Endodermal cell (in vitro differentiated cells): ENCODE measurements at regions not wholly inside any gene's neighbourhood (a gene's known extent, or its start where the extent isn't known, plus 50 kb on each side); places are given as distances from the start of the nearest gene placed in this dataset.
"Not testable (repeated sequence)": the region's sequence is repeated elsewhere in the genome, so short reads cannot be mapped to it uniquely, and the experiment has no call there.

ENCODE experiments used
- DNase-seq: peaks from one replicate; pipeline ENCODE4 v3.0.0-alpha.2; 2017
- H3K27ac ChIP-seq: 2 replicates; pipeline ENCODE4 v1.5.1; 2013; ENCODE audit warnings: mild to moderate bottlenecking, low read depth, low read length, moderate library complexity
- H3K27me3 ChIP-seq: 2 replicates; pipeline ENCODE4 v1.6.1; 2013; ENCODE audit warnings: mild to moderate bottlenecking, low read length, moderate library complexity; ENCODE audit not compliant: insufficient read depth, control insufficient read depth, poor library complexity, severe bottlenecking
- H3K36me3 ChIP-seq: 2 replicates; pipeline ENCODE4 v1.7.0; 2013; ENCODE audit warnings: mild to moderate bottlenecking, low read length, moderate library complexity; ENCODE audit not compliant: control insufficient read depth, insufficient read depth
- H3K4me1 ChIP-seq: one replicate; pipeline ENCODE4 v1.7.0; 2013; ENCODE audit warnings: low read length; ENCODE audit not compliant: control insufficient read depth, insufficient read depth
- H3K4me3 ChIP-seq: 2 replicates; pipeline ENCODE4 v1.5.1; 2013; ENCODE audit warnings: mild to moderate bottlenecking, low read length, moderate library complexity
- H3K9ac ChIP-seq: 2 replicates; pipeline ENCODE4 v1.6.1; 2013; ENCODE audit warnings: mild to moderate bottlenecking, low read length, moderate library complexity; ENCODE audit not compliant: poor library complexity, severe bottlenecking; ENCODE audit errors: extremely low read depth
- H3K9me3 ChIP-seq: 2 replicates; pipeline ENCODE4 v1.6.1; 2013; ENCODE audit warnings: mild to moderate bottlenecking, low read length, moderate library complexity; ENCODE audit not compliant: control insufficient read depth
- H3K27ac Mint-ChIP-seq: 2 replicates; pipeline ENCODE4 v1.8.0; 2020; ENCODE audit warnings: mixed read lengths
- H3K27me3 Mint-ChIP-seq: 2 replicates; pipeline ENCODE4 v1.8.0; 2021; ENCODE audit warnings: mild to moderate bottlenecking, mixed read lengths; ENCODE audit not compliant: insufficient read depth
- H3K36me3 Mint-ChIP-seq: 2 replicates; pipeline ENCODE4 v1.8.0; 2020; ENCODE audit warnings: low read depth, mixed read lengths
- H3K4me1 Mint-ChIP-seq: 2 replicates; pipeline ENCODE4 v1.8.0; 2020; ENCODE audit warnings: mixed read lengths
- H3K4me3 Mint-ChIP-seq: 2 replicates; pipeline ENCODE4 v1.8.0; 2020; ENCODE audit warnings: mild to moderate bottlenecking, moderate library complexity, mixed read lengths
- H3K9me3 Mint-ChIP-seq: 2 replicates; pipeline ENCODE4 v1.8.0; 2020; ENCODE audit warnings: mild to moderate bottlenecking, mixed read lengths
- WGBS, 2 experiments: methylation state at CpG; one replicate each; pipeline versions ENCODE4 v1.1.5 to v1.1.7; 2013; ENCODE audit warnings: missing lambda C conversion rate in 2 of 2, mixed read lengths in 1 of 2; ENCODE audit not compliant: insufficient coverage in 1 of 2, insufficient read length in 1 of 2; 5-methylcytosine and 5-hydroxymethylcytosine counted together

- not testable (repeated sequence) for H3K4me3 ChIP-seq, H3K27ac Mint-ChIP-seq, H3K27me3 Mint-ChIP-seq, DNase-seq, H3K27me3 ChIP-seq, H3K9me3 ChIP-seq, H3K36me3 Mint-ChIP-seq, H3K36me3 ChIP-seq, H3K4me1 ChIP-seq, H3K9me3 Mint-ChIP-seq, H3K4me1 Mint-ChIP-seq, H3K4me3 Mint-ChIP-seq, H3K9ac ChIP-seq, H3K27ac ChIP-seq
- WGBS, 2 experiments: 86% methylated on average over 7 of the region's 11 CpGs; no CpG with 5 or more reads in 1 of the 2 experiments
Measured at GRCh38 chr15:21018176-21018575, 152.1 kb upstream of the POTEB2 start.

DNA sequence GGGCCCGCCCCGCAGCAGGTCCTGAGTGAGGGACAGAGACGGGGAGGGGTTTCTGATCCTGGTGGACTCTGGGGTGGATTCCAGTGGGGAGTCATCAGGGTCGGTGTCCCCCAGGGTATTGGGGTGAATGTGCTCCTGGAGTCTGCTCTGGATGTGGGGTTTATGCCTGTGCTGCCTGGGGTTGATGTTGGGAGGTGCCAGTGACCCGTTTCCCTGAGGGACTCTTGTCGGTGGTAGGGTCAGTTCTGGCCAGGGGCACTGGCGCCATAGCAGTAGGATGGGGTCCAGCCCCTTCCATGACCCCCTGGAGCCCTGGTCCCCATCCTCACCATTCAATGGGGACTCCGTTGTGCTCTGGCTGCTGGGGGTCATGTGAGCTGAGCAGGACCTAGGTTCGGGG lies 151.2 kb upstream of the POTEB2 start:
- not testable (repeated sequence) for DNase-seq, H3K4me1 ChIP-seq, H3K4me3 Mint-ChIP-seq, H3K36me3 Mint-ChIP-seq, H3K4me1 Mint-ChIP-seq, H3K36me3 ChIP-seq, H3K27me3 Mint-ChIP-seq, H3K27ac ChIP-seq, H3K9ac ChIP-seq, H3K27ac Mint-ChIP-seq, H3K4me3 ChIP-seq, H3K9me3 ChIP-seq, H3K9me3 Mint-ChIP-seq, H3K27me3 ChIP-seq
- WGBS, 2 experiments: 82% methylated on average over 3 of the region's 9 CpGs; no CpG with 5 or more reads in 1 of the 2 experiments

GRCh38 chr15:21016589-21016988 lies 150.5 kb upstream of the POTEB2 start:
- H3K27ac ChIP-seq, H3K36me3 ChIP-seq, H3K27me3 ChIP-seq, H3K4me3 Mint-ChIP-seq, H3K4me1 ChIP-seq, H3K27me3 Mint-ChIP-seq, H3K36me3 Mint-ChIP-seq, H3K4me3 ChIP-seq, H3K4me1 Mint-ChIP-seq, H3K27ac Mint-ChIP-seq, DNase-seq, H3K9ac ChIP-seq, H3K9me3 ChIP-seq, H3K9me3 Mint-ChIP-seq: not testable (repeated sequence)
- WGBS, 2 experiments: 89% methylated on average over 2 of the region's 4 CpGs; no CpG with 5 or more reads in 1 of the 2 experiments

DNA sequence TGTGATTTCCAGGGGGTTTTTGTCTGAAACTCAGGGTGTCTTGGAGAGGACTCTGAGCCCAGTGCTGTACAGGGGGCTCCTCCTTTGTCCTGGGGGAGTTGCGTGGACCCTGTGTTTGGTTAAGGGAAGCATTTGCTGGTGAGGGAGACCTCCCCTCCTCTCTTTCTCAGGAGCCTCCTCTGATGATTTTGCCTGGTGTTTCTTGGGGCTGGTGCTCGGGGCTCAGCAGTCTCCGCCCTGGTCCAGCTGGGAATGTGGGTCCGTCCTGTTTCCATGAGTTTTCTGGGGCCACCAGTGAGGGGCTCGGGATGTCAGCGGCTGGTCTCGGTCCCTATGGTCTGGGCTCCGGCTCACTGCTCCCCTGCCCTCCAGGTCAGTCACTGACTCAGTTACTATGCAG lies 149.1 kb upstream of the POTEB2 start:
- H3K4me1 ChIP-seq, H3K4me3 ChIP-seq, H3K27me3 Mint-ChIP-seq, H3K9me3 Mint-ChIP-seq, H3K4me3 Mint-ChIP-seq, H3K27ac Mint-ChIP-seq, H3K36me3 Mint-ChIP-seq, H3K9me3 ChIP-seq, H3K27me3 ChIP-seq, H3K36me3 ChIP-seq, DNase-seq, H3K27ac ChIP-seq, H3K4me1 Mint-ChIP-seq, H3K9ac ChIP-seq: not testable (repeated sequence)
- WGBS, 2 experiments: 46% methylated on average over 2 of the region's 8 CpGs; no CpG with 5 or more reads in 1 of the 2 experiments

DNA sequence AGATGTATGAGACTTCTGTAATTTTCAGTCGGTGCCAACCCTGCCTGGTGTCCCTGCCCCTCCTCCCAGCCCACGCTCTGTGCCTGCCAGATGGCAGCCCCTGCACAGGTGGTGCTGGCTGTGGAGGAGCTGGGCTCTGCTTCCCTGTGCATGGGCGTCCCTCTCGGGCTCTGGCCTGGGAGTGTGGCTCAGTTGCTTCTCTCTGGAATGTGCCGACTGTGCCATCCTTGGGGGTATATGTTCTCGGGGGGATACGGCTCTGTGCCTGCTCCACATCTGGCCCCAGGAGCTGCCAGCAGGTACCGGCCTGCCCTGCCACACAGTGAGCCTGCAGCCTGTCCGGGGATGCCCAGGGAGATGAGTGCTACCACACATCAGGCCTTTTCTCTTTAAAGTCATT lies 147.2 kb upstream of the POTEB2 start:
- H3K36me3 Mint-ChIP-seq, H3K27me3 Mint-ChIP-seq, H3K27me3 ChIP-seq, H3K27ac ChIP-seq, DNase-seq, H3K4me3 ChIP-seq, H3K4me1 ChIP-seq, H3K4me3 Mint-ChIP-seq, H3K36me3 ChIP-seq, H3K9me3 Mint-ChIP-seq, H3K27ac Mint-ChIP-seq, H3K9ac ChIP-seq, H3K9me3 ChIP-seq, H3K4me1 Mint-ChIP-seq: not testable (repeated sequence)
- 49% methylated on average over 2 of the region's 9 CpGs; no CpG with 5 or more reads in 1 of the 2 experiments for WGBS, 2 experiments

DNA sequence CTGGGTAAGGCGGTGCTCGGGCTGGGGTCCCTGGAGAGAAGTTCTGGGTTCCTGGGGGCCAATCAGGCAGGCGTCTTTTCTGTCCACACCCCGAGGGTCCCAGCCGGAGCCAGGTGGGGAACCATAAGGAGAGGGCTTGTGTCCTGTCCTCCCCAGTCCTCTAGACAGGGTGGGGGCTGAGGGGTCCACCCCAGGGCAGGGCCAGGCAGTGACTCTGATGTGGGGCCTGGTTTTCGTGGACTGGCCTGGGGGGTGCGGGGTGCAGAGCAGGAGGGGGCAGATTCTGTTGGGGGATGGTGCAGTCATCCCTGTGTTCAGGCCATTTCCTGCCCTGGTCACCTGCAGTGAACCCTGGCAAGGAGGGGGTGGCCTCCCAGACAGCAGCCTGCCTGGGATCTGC lies 143.5 kb upstream of the POTEB2 start:
- H3K9me3 Mint-ChIP-seq, H3K4me1 ChIP-seq, H3K27me3 Mint-ChIP-seq, H3K9me3 ChIP-seq, H3K27ac ChIP-seq, H3K4me3 Mint-ChIP-seq, H3K4me3 ChIP-seq, H3K36me3 Mint-ChIP-seq, H3K27ac Mint-ChIP-seq, H3K4me1 Mint-ChIP-seq, H3K36me3 ChIP-seq, DNase-seq, H3K27me3 ChIP-seq, H3K9ac ChIP-seq: not testable (repeated sequence)
- WGBS, 2 experiments: no CpG with 5 or more reads among the region's 7 CpGs

- H3K4me3 ChIP-seq, H3K4me1 ChIP-seq, H3K9ac ChIP-seq, H3K27me3 Mint-ChIP-seq, H3K27me3 ChIP-seq, H3K4me3 Mint-ChIP-seq, H3K4me1 Mint-ChIP-seq, H3K27ac ChIP-seq, H3K36me3 Mint-ChIP-seq, H3K9me3 ChIP-seq, DNase-seq, H3K9me3 Mint-ChIP-seq, H3K27ac Mint-ChIP-seq, H3K36me3 ChIP-seq: not testable (repeated sequence)
- no CpG with 5 or more reads among the region's 1 CpG for WGBS, 2 experiments
Measured at GRCh38 chr15:21003459-21003858, 137.3 kb upstream of the POTEB2 start.
